Smooth muscle cell (in vitro differentiated cells): ENCODE measurements at regions not wholly inside any gene's neighbourhood (a gene's known extent, or its start where the extent isn't known, plus 50 kb on each side); places are given as distances from the start of the nearest gene placed in this dataset.
"Not testable (repeated sequence)": the region's sequence is repeated elsewhere in the genome, so short reads cannot be mapped to it uniquely, and the experiment has no call there.

ENCODE experiments used
- DNase-seq: peaks from one replicate; lab custom pipeline; 2025; ENCODE audit not compliant: unreplicated experiment; lab: John Stamatoyannopoulos, UW
- H2AFZ ChIP-seq: fragments of 200-600 bp; sonication (generic); 2 replicates; pipeline ENCODE4 v1.6.0; 2016; ENCODE audit warnings: antibody characterized with exemption, low read depth, mild to moderate bottlenecking
- H3F3A ChIP-seq: fragments of 200-600 bp; sonication (generic); 2 replicates; pipeline ENCODE4 v1.6.0; 2017; ENCODE audit warnings: antibody characterized with exemption, low read depth
- H3K27ac ChIP-seq: fragments of 200-600 bp; sonication (generic); 2 replicates; pipeline ENCODE4 v1.5.1; 2016; ENCODE audit warnings: low read depth, mild to moderate bottlenecking
- H3K27me3 ChIP-seq: fragments of 200-600 bp; sonication (generic); 2 replicates; pipeline ENCODE4 v1.6.1; 2016; ENCODE audit warnings: low read depth, mild to moderate bottlenecking
- H3K36me3 ChIP-seq: fragments of 200-600 bp; sonication (generic); 2 replicates; pipeline ENCODE4 v1.5.1; 2016; ENCODE audit warnings: low read depth
- H3K4me1 ChIP-seq: fragments of 200-600 bp; sonication (generic); 2 replicates; pipeline ENCODE4 v1.5.1; 2016; ENCODE audit warnings: low read depth
- H3K4me2 ChIP-seq: fragments of 200-600 bp; sonication (generic); 2 replicates; pipeline ENCODE4 v1.6.0; 2016; ENCODE audit warnings: mild to moderate bottlenecking
- H3K4me3 ChIP-seq: fragments of 200-600 bp; sonication (generic); 2 replicates; pipeline ENCODE4 v1.5.1; 2016; ENCODE audit warnings: mild to moderate bottlenecking
- H3K79me2 ChIP-seq: fragments of 200-600 bp; sonication (generic); 2 replicates; pipeline ENCODE4 v1.6.0; 2016; ENCODE audit warnings: low read depth, mild to moderate bottlenecking
- H3K9ac ChIP-seq: fragments of 200-600 bp; sonication (generic); 2 replicates; pipeline ENCODE4 v1.6.0; 2016; ENCODE audit warnings: low read depth
- H3K9me3 ChIP-seq: fragments of 200-600 bp; sonication (generic); replicated peaks from 2 replicates; pipeline ENCODE4 v1.5.1; 2016; ENCODE audit warnings: low read depth
- H4K20me1 ChIP-seq: fragments of 200-600 bp; sonication (generic); 2 replicates; pipeline ENCODE4 v1.6.0; 2016; ENCODE audit warnings: low read depth
- WGBS: methylation state at CpG from one replicate; pipeline ENCODE4 v1.1.7; 2016; ENCODE audit warnings: low lambda C conversion rate; 5-methylcytosine and 5-hydroxymethylcytosine counted together
- TF ChIP-seq, protein P1 (sequence below): fragments of 200-600 bp; sonication (generic); IDR thresholded peaks from 2 replicates; pipeline ENCODE4 v1.5.1; 2017; ENCODE audit warnings: borderline replicate concordance, mild to moderate bottlenecking, antibody characterized with exemption; ENCODE audit not compliant: insufficient read depth, poor library complexity, severe bottlenecking

DNA sequence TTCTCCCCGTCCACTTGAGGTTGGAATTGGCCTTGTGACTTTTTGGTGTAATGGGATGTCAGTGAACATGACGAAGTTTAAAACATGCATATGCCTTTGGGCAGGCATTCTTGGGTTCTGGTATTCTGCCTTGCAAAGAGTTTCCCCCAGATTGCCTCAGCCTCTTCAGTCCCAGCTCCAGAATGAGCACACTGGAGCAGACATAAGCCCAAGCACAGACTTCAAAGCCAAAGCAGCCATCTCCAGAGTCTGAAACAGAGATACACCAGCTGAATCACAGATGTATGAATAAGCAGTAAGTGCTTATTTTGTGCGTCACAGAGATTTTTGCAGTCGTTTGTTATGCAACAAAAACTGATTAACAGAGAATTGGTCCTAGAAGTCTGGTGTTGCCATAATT, 546.0 kb downstream of the FRK start:
- Histone ChIP-seq H4K20me1 (no peaks in the 10 kb centered on the region), H3K4me2 (peak overlapping the region; percentile 55), H3K27me3 (no peaks in the 10 kb centered on the region), H3K27ac (peak overlapping the region; percentile 98), H2AFZ (peak overlapping the region; percentile 28), H3K79me2 (no peaks in the 10 kb centered on the region), H3K36me3 (no peaks in the 10 kb centered on the region), H3K4me1 (peaks cover 5% of the 10 kb centered on the region), H3F3A (no peaks in the 10 kb centered on the region), H3K9me3 (no peaks in the 10 kb centered on the region), H3K9ac (peak overlapping the region; percentile 76), H3K4me3 (no peak overlapping the region)
- 11% methylated on average over 4 of the region's 4 CpGs for WGBS
- no peak for DNase-seq
- TF ChIP-seq, protein P1, sequence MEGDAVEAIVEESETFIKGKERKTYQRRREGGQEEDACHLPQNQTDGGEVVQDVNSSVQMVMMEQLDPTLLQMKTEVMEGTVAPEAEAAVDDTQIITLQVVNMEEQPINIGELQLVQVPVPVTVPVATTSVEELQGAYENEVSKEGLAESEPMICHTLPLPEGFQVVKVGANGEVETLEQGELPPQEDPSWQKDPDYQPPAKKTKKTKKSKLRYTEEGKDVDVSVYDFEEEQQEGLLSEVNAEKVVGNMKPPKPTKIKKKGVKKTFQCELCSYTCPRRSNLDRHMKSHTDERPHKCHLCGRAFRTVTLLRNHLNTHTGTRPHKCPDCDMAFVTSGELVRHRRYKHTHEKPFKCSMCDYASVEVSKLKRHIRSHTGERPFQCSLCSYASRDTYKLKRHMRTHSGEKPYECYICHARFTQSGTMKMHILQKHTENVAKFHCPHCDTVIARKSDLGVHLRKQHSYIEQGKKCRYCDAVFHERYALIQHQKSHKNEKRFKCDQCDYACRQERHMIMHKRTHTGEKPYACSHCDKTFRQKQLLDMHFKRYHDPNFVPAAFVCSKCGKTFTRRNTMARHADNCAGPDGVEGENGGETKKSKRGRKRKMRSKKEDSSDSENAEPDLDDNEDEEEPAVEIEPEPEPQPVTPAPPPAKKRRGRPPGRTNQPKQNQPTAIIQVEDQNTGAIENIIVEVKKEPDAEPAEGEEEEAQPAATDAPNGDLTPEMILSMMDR: no peak

DNA sequence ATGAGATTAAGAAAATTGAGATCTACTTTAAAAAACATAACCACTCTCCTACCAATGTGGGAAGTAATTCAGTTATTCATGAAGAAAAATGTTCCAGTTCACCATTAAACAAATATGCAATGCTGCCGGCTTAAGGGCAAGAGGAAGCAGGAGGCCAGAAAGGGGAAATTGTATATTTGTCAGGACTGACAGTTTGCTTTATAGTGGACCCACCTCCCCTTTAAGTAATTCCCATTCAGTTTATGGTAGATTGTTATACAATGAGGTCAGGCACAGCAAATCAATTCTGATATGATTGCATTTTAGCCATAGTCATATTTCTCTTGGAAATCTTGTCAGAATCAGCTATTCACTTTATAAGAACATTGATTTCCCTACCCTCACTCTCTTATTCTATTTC, 547.8 kb downstream of the FRK start:
- Histone ChIP-seq H3K27ac (peak overlapping the region; percentile 98), H2AFZ (peak overlapping the region; percentile 28), H3K79me2 (no peaks in the 10 kb centered on the region), H3K9me3 (no peaks in the 10 kb centered on the region), H3K4me2 (peak overlapping the region; percentile 55), H3F3A (no peaks in the 10 kb centered on the region), H3K27me3 (no peaks in the 10 kb centered on the region), H3K4me3 (no peak overlapping the region), H3K9ac (no peak overlapping the region), H4K20me1 (no peaks in the 10 kb centered on the region), H3K36me3 (no peaks in the 10 kb centered on the region), H3K4me1 (peaks cover 5% of the 10 kb centered on the region)
- 24% methylated on average over 1 of the region's 1 CpG for WGBS
- TF ChIP-seq, protein P1: no peak
- no peak for DNase-seq

DNA sequence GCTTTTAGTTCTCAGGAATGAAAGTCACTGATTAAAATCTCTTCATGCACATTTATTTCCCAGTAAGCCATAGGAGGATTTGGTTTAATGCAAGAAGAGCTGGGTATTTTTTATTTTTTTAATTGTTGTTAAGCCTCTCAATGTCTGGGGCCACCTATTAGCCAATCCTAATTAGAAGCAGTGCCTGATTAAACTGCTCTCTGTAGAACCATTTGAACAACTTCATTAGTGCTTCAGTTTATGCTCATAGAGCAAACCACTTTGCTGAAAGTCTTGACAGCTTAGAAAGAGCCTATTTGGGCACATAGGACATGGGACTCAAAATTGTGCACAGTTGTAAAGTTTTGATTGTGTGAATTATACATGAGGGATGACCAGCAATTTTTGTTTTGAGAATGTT, 548.9 kb downstream of the FRK start:
- H3K9me3 ChIP-seq: no peaks in the 10 kb centered on the region
- H3K27ac ChIP-seq: no peak overlapping the region
- H3K36me3 ChIP-seq: no peaks in the 10 kb centered on the region
- no peaks in the 10 kb centered on the region for H3F3A ChIP-seq
- TF ChIP-seq, protein P1: no peak
- no peaks in the 10 kb centered on the region for H3K27me3 ChIP-seq
- no peaks in the 10 kb centered on the region for H4K20me1 ChIP-seq
- H2AFZ ChIP-seq: no peak overlapping the region
- H3K4me3 ChIP-seq: no peak overlapping the region
- H3K79me2 ChIP-seq: no peaks in the 10 kb centered on the region
- H3K4me1 ChIP-seq: peaks cover 5% of the 10 kb centered on the region
- H3K4me2 ChIP-seq: no peak overlapping the region
- no peak for DNase-seq
- no peak overlapping the region for H3K9ac ChIP-seq

DNA sequence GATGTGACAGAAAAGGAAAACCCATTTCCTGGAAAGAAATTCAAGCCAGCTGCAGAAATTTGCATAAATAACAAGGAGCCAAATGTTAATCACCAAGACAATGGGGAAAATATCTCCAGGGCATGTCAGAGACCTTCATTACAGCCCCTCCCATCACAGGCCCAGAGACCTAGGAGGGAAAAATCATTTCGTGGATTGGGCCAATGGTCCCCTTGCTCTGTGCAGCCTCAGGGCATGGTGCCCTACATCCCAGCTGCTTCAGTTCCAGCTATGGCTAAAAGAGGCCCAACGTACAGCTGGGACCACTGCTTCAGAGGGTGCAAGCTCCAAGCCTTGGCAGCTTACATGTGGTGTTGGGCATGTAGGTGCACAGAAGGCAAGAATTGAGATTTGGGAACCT, 558.3 kb downstream of the FRK start:
- not testable (repeated sequence) for H3K4me2 ChIP-seq, H3K79me2 ChIP-seq, H4K20me1 ChIP-seq, H3K36me3 ChIP-seq, H3K27ac ChIP-seq, H3K9ac ChIP-seq, H3K27me3 ChIP-seq, H3K4me3 ChIP-seq, DNase-seq, H3K9me3 ChIP-seq, H2AFZ ChIP-seq, H3F3A ChIP-seq, H3K4me1 ChIP-seq
- WGBS: 51% methylated on average over 2 of the region's 2 CpGs
